IMR-90 (cell line): ENCODE measurements at regions not wholly inside any gene's neighbourhood (a gene's known extent, or its start where the extent isn't known, plus 50 kb on each side); places are given as distances from the start of the nearest gene placed in this dataset.

Source experiments
- BHLHE40 ChIP-seq: fragments of 150-350 bp; IDR thresholded peaks from 2 replicates; pipeline ENCODE4 v1.6.1; 2016; ENCODE audit warnings: mild to moderate bottlenecking, low read depth, low read length
- CEBPB ChIP-seq: IDR thresholded peaks from 2 replicates; pipeline ENCODE4 v1.6.1; 2012; ENCODE audit warnings: low read depth, low read length, improper control_type of control experiment
- CHD1 ChIP-seq: IDR thresholded peaks from 2 replicates; pipeline ENCODE4 v1.6.1; 2012; ENCODE audit warnings: low read depth, low read length, improper control_type of control experiment
- CTCF ChIP-seq: conservative IDR thresholded peaks from 2 replicates; pipeline ENCODE4 v1.5.1; 2012; ENCODE audit warnings: mild to moderate bottlenecking, low read depth, low read length, improper control_type of control experiment
- ELK1 ChIP-seq: fragments of 150-350 bp; IDR thresholded peaks from 2 replicates; pipeline ENCODE4 v1.6.1; 2016; ENCODE audit warnings: low read depth, mild to moderate bottlenecking, low read length, moderate library complexity, borderline replicate concordance
- MAFK ChIP-seq: IDR thresholded peaks from 2 replicates; pipeline ENCODE4 v1.6.1; 2012; ENCODE audit warnings: low read depth, low read length, improper control_type of control experiment
- POLR2A ChIP-seq: IDR thresholded peaks from 2 replicates; pipeline ENCODE4 v1.6.1; 2012; ENCODE audit warnings: mild to moderate bottlenecking, low read depth, low read length
- RAD21 ChIP-seq: IDR thresholded peaks from 2 replicates; pipeline ENCODE4 v1.6.1; 2012; ENCODE audit warnings: low read length, improper control_type of control experiment
- RCOR1 ChIP-seq: IDR thresholded peaks from 2 replicates; pipeline ENCODE4 v1.6.1; 2012; ENCODE audit warnings: mild to moderate bottlenecking, low read length, improper control_type of control experiment; ENCODE audit not compliant: insufficient replicate concordance
- RFX5 ChIP-seq: IDR thresholded peaks from 2 replicates; pipeline ENCODE4 v1.8.0; 2012; ENCODE audit warnings: low read depth, mild to moderate bottlenecking, low read length, moderate library complexity
- USF2 ChIP-seq: fragments of 150-350 bp; IDR thresholded peaks from 2 replicates; pipeline ENCODE4 v1.6.1; 2017; ENCODE audit warnings: mild to moderate bottlenecking, antibody characterized with exemption, low read length, low read depth

- TF ChIP-seq USF2 = no peak
- no peak for TF ChIP-seq CTCF
- no peak for TF ChIP-seq POLR2A
- TF ChIP-seq RFX5 = no peak
- no peak for TF ChIP-seq CHD1
- TF ChIP-seq ELK1 = no peak
- TF ChIP-seq RAD21 = no peak
- no peak for TF ChIP-seq CEBPB
- TF ChIP-seq MAFK = no peak
- TF ChIP-seq BHLHE40 = no peak
- TF ChIP-seq RCOR1 = no peak
Measured at GRCh38 chr4:159867673-159868072, 764.8 kb downstream of the RAPGEF2 start.
